ENCODE measurements at regions not wholly inside any gene's neighbourhood (a gene's known extent, or its start where the extent isn't known, plus 50 kb on each side); places are given as distances from the start of the nearest gene placed in this dataset.
"Not testable (repeated sequence)": the region's sequence is repeated elsewhere in the genome, so short reads cannot be mapped to it uniquely, and the experiment has no call there.

GRCh38 chr3:103862415-103862814, 1427.6 kb downstream of the ZPLD1 start:
- Histone ChIP-seq H3K36me3 (replicated peaks in 1 of 2; ENCODE audit: insufficient read depth in 1 of 2, low read depth in 2 of 2) (no peaks in the 10 kb centered on the region), H3K4me3 (no peak overlapping the region), H3K4me1 (no peaks in the 10 kb centered on the region), H3K27ac (no peak overlapping the region), H3K9me3 (no peaks in the 10 kb centered on the region), H3K27me3 (no peaks in the 10 kb centered on the region)
- TF ChIP-seq CTCF (IDR thresholded peaks at IDR 0.05) (no peak), POLR2A (IDR thresholded peaks at IDR 0.05) (no peak)
- no peak for ATAC-seq
- intact Hi-C loops (cut with DNase I), result no loop called here
- no peak for DNase-seq

GRCh38 chr3:103863381-103863780, 1428.6 kb downstream of the ZPLD1 start:
- H3K4me1 ChIP-seq, result no peaks in the 10 kb centered on the region
- H3K27ac ChIP-seq, result no peak overlapping the region
- no peaks in the 10 kb centered on the region for H3K9me3 ChIP-seq
- intact Hi-C loops (cut with DNase I), result no loop called here
- H3K36me3 ChIP-seq (replicated peaks in 1 of 2; ENCODE audit: insufficient read depth in 1 of 2, low read depth in 2 of 2), result no peaks in the 10 kb centered on the region
- ATAC-seq (no peak), DNase-seq (no peak)
- WGBS, 2 donors, result 77 to 80% methylated on average over 3 of the region's 3 CpGs
- TF ChIP-seq CTCF (IDR thresholded peaks at IDR 0.05) (no peak), POLR2A (IDR thresholded peaks at IDR 0.05) (no peak)
- H3K27me3 ChIP-seq, result no peaks in the 10 kb centered on the region
- no peak overlapping the region for H3K4me3 ChIP-seq

GRCh38 chr3:103866113-103866512, 1431.3 kb downstream of the ZPLD1 start:
- no peaks in the 10 kb centered on the region for H3K36me3 ChIP-seq (replicated peaks in 1 of 2; ENCODE audit: insufficient read depth in 1 of 2, low read depth in 2 of 2)
- WGBS, 2 donors, result 75 to 77% methylated on average over 3 of the region's 3 CpGs
- H3K27ac ChIP-seq, result no peak overlapping the region
- DNase-seq (no peak), ATAC-seq (no peak)
- no peaks in the 10 kb centered on the region for H3K9me3 ChIP-seq
- no peak overlapping the region for H3K4me3 ChIP-seq
- intact Hi-C loops (cut with DNase I), result no loop called here
- H3K27me3 ChIP-seq, result no peaks in the 10 kb centered on the region
- no peaks in the 10 kb centered on the region for H3K4me1 ChIP-seq
- TF ChIP-seq POLR2A (IDR thresholded peaks at IDR 0.05), result no peak
- no peak for TF ChIP-seq CTCF (IDR thresholded peaks at IDR 0.05)

GRCh38 chr3:103873021-103873420, 1438.2 kb downstream of the ZPLD1 start:
- Histone ChIP-seq H3K9me3 (no peaks in the 10 kb centered on the region), H3K4me1 (no peaks in the 10 kb centered on the region), H3K4me3 (no peak overlapping the region), H3K36me3 (replicated peaks in 1 of 2; ENCODE audit: insufficient read depth in 1 of 2, low read depth in 2 of 2) (no peaks in the 10 kb centered on the region), H3K27ac (no peak overlapping the region), H3K27me3 (no peaks in the 10 kb centered on the region)
- no peak for DNase-seq
- TF ChIP-seq CTCF (IDR thresholded peaks at IDR 0.05) (no peak), POLR2A (IDR thresholded peaks at IDR 0.05) (no peak)
- intact Hi-C loops (cut with DNase I), result no loop called here
- no peak for ATAC-seq

GRCh38 chr3:103873897-103874545, 1439.2 kb downstream of the ZPLD1 start:
- 84 to 93% methylated on average over 2 of the region's 2 CpGs for WGBS, 2 donors
- ATAC-seq (no peak), DNase-seq (no peak)
- Histone ChIP-seq H3K4me3 (no peak overlapping the region), H3K27me3 (no peaks in the 10 kb centered on the region), H3K27ac (no peak overlapping the region), H3K36me3 (replicated peaks in 1 of 2; ENCODE audit: insufficient read depth in 1 of 2, low read depth in 2 of 2) (no peaks in the 10 kb centered on the region), H3K9me3 (no peaks in the 10 kb centered on the region), H3K4me1 (no peaks in the 10 kb centered on the region)
- intact Hi-C loops (cut with DNase I), result no loop called here
- TF ChIP-seq CTCF (IDR thresholded peaks at IDR 0.05) (no peak), POLR2A (IDR thresholded peaks at IDR 0.05) (no peak)

GRCh38 chr3:103881809-103882208, 1447.0 kb downstream of the ZPLD1 start:
- H3K27ac ChIP-seq; intact Hi-C loops (cut with DNase I); ATAC-seq; H3K4me3 ChIP-seq; H3K9me3 ChIP-seq; DNase-seq; H3K27me3 ChIP-seq; H3K36me3 ChIP-seq (replicated peaks in 1 of 2; ENCODE audit: insufficient read depth in 1 of 2, low read depth in 2 of 2); H3K4me1 ChIP-seq: not testable (repeated sequence)

Measured in body of pancreas (tissue), 4 donors.